GM23338 (cell line): ENCODE measurements at regions not wholly inside any gene's neighbourhood (a gene's known extent, or its start where the extent isn't known, plus 50 kb on each side); places are given as distances from the start of the nearest gene placed in this dataset.

Experiments used
- ATAC-seq: fragments of 200-7000 bp; cut with Tn5 transposase; 3 replicates; pipeline ENCODE4 v1.9.1; 2020
- DNase-seq: peaks from one replicate; pipeline ENCODE4 v3.0.0-alpha.2; 2015; ENCODE audit warnings: low spot score
- H2AFZ ChIP-seq: fragments of 200-600 bp; sonication (generic); 2 replicates; pipeline ENCODE4 v1.8.0; 2016; ENCODE audit warnings: antibody characterized with exemption, mild to moderate bottlenecking, moderate library complexity
- H3F3A ChIP-seq: fragments of 200-600 bp; sonication (generic); replicated peaks from 2 replicates; pipeline ENCODE4 v1.8.0; 2017; ENCODE audit warnings: antibody characterized with exemption, mixed run types, low read depth
- H3K27ac ChIP-seq: fragments of 200-600 bp; sonication (generic); 2 replicates; pipeline ENCODE4 v1.6.1; 2016; ENCODE audit warnings: low read depth
- H3K27me3 ChIP-seq: fragments of 200-600 bp; sonication (generic); 2 replicates; pipeline ENCODE4 v1.8.0; 2016; ENCODE audit warnings: mild to moderate bottlenecking, mixed run types, moderate library complexity; ENCODE audit not compliant: insufficient read depth
- H3K36me3 ChIP-seq: fragments of 200-600 bp; sonication (generic); 2 replicates; pipeline ENCODE4 v1.8.0; 2016; ENCODE audit warnings: mild to moderate bottlenecking; ENCODE audit not compliant: insufficient read depth
- H3K4me1 ChIP-seq: fragments of 200-600 bp; sonication (generic); 2 replicates; pipeline ENCODE4 v1.8.0; 2016; ENCODE audit warnings: mild to moderate bottlenecking, moderate library complexity; ENCODE audit not compliant: insufficient read depth
- H3K4me2 ChIP-seq: fragments of 200-600 bp; sonication (generic); 2 replicates; pipeline ENCODE4 v1.7.1; 2017; ENCODE audit warnings: mixed run types
- H3K4me3 ChIP-seq: fragments of 200-600 bp; sonication (generic); 2 replicates; pipeline ENCODE4 v1.6.1; 2016; ENCODE audit warnings: mixed run types
- H3K79me2 ChIP-seq: fragments of 200-600 bp; sonication (generic); replicated peaks from 2 replicates; pipeline ENCODE4 v1.8.0; 2017; ENCODE audit warnings: mild to moderate bottlenecking; ENCODE audit not compliant: insufficient read depth
- H3K9me2 ChIP-seq: fragments of 200-600 bp; sonication (generic); 2 replicates; pipeline ENCODE4 v1.8.0; 2017; ENCODE audit not compliant: insufficient read depth
- H4K20me1 ChIP-seq: fragments of 200-600 bp; sonication (generic); replicated peaks from 2 replicates; pipeline ENCODE4 v1.8.0; 2017; ENCODE audit warnings: mild to moderate bottlenecking; ENCODE audit not compliant: insufficient read depth
- H3K27ac Mint-ChIP-seq: 2 replicates; pipeline ENCODE4 v1.8.0; 2020; ENCODE audit warnings: inconsistent platforms, mild to moderate bottlenecking, moderate library complexity, mixed read lengths
- H3K27me3 Mint-ChIP-seq: 3 replicates; pipeline ENCODE4 v1.8.0; 2022; ENCODE audit warnings: low read depth, mild to moderate bottlenecking, moderate library complexity, mixed read lengths, inconsistent platforms; ENCODE audit not compliant: insufficient read depth, poor library complexity
- H3K36me3 Mint-ChIP-seq: 3 replicates; pipeline ENCODE4 v1.8.0; 2021; ENCODE audit warnings: low read depth, mild to moderate bottlenecking, inconsistent platforms, moderate library complexity, mixed read lengths
- H3K4me1 Mint-ChIP-seq: 3 replicates; pipeline ENCODE4 v1.8.0; 2020; ENCODE audit warnings: mild to moderate bottlenecking, inconsistent platforms, mixed read lengths
- H3K4me3 Mint-ChIP-seq: 3 replicates; pipeline ENCODE4 v1.8.0; 2021; ENCODE audit warnings: moderate library complexity, mild to moderate bottlenecking, inconsistent platforms, mixed read lengths
- H3K9me3 Mint-ChIP-seq: 3 replicates; pipeline ENCODE4 v1.8.0; 2020; ENCODE audit warnings: moderate library complexity, mild to moderate bottlenecking, inconsistent platforms, mixed read lengths
- CREB1 ChIP-seq: fragments of 250-450 bp; sonication (Bioruptor Pico); IDR thresholded peaks from 2 replicates; pipeline ENCODE4 v1.5.0; 2020; ENCODE audit warnings: low read depth, mild to moderate bottlenecking, moderate library complexity
- CTCF ChIP-seq, 2 experiments: fragments of 200-600 bp in 1 of 2; sonication (generic) in 1 of 2; conservative IDR thresholded peaks; 2 replicates each; pipeline versions ENCODE4 v1.5.1 to v1.6.1; 2016 to 2017; ENCODE audit warnings: antibody characterized with exemption in 2 of 2, low read depth in 2 of 2, mild to moderate bottlenecking in 2 of 2, moderate library complexity in 1 of 2
- ETS1 ChIP-seq: IDR thresholded peaks from 2 replicates; pipeline ENCODE4 v1.6.1; 2016; ENCODE audit warnings: antibody characterized with exemption
- EZH2 ChIP-seq: fragments of 200-600 bp; sonication (generic); IDR thresholded peaks from one replicate; pipeline ENCODE4 v1.8.0; 2017; ENCODE audit warnings: antibody characterized with exemption, mild to moderate bottlenecking, low read depth; ENCODE audit not compliant: unreplicated experiment
- EZH2phosphoT487 ChIP-seq: fragments of 200-600 bp; sonication (generic); IDR thresholded peaks from one replicate; pipeline ENCODE4 v1.8.1; 2018; ENCODE audit warnings: antibody characterized with exemption; ENCODE audit not compliant: unreplicated experiment
- JUNB ChIP-seq: IDR thresholded peaks from one replicate; pipeline ENCODE4 v1.6.1; 2016; ENCODE audit warnings: antibody characterized with exemption; ENCODE audit not compliant: unreplicated experiment
- NANOG ChIP-seq: IDR thresholded peaks from 2 replicates; pipeline ENCODE4 v1.6.1; 2016; ENCODE audit warnings: antibody characterized with exemption, borderline replicate concordance
- STAT1 ChIP-seq: IDR thresholded peaks from one replicate; pipeline ENCODE4 v1.6.1; 2016; ENCODE audit warnings: antibody characterized with exemption; ENCODE audit not compliant: unreplicated experiment
- ZNF114 ChIP-seq: fragments of 250-450 bp; sonication (Bioruptor Pico); IDR thresholded peaks from 2 replicates; pipeline ENCODE4 v1.5.0; 2020; ENCODE audit warnings: mild to moderate bottlenecking, moderate library complexity
- ZNF331 ChIP-seq: fragments of 250-450 bp; sonication (Bioruptor Pico); IDR thresholded peaks from 2 replicates; pipeline ENCODE4 v1.5.0; 2020; ENCODE audit warnings: low read depth, mild to moderate bottlenecking, moderate library complexity
- TF ChIP-seq, protein P1 (sequence below): IDR thresholded peaks from one replicate; pipeline ENCODE4 v1.6.1; 2018; ENCODE audit warnings: antibody characterized with exemption; ENCODE audit not compliant: unreplicated experiment

- ATAC-seq: no peak
- no peak overlapping the region for H2AFZ ChIP-seq
- DNase-seq: no peak
- no peaks in the 10 kb centered on the region for H3K4me1 Mint-ChIP-seq
- H3K27ac ChIP-seq: no peak overlapping the region
- no peaks in the 10 kb centered on the region for H4K20me1 ChIP-seq
- H3K9me3 Mint-ChIP-seq: peaks cover 76% of the 10 kb centered on the region
- H3K36me3 ChIP-seq: no peaks in the 10 kb centered on the region
- H3K4me2 ChIP-seq: no peak overlapping the region
- no peak for TF ChIP-seq ETS1
- no peak for TF ChIP-seq STAT1
- TF ChIP-seq CTCF (conservative IDR thresholded peaks at IDR 0.05; ENCODE audit: low read depth in 2 of 2): no peak
- no peak for TF ChIP-seq EZH2phosphoT487
- no peak for TF ChIP-seq ZNF114
- H3K27ac Mint-ChIP-seq: no peak overlapping the region
- peaks cover 2% of the 10 kb centered on the region for H3K27me3 Mint-ChIP-seq
- H3F3A ChIP-seq: no peaks in the 10 kb centered on the region
- peaks cover 19% of the 10 kb centered on the region for H3K36me3 Mint-ChIP-seq
- no peaks in the 10 kb centered on the region for H3K79me2 ChIP-seq
- no peak overlapping the region for H3K4me3 ChIP-seq
- H3K27me3 ChIP-seq: no peaks in the 10 kb centered on the region
- H3K4me3 Mint-ChIP-seq: no peak overlapping the region
- H3K4me1 ChIP-seq: no peaks in the 10 kb centered on the region
- no peaks in the 10 kb centered on the region for H3K9me2 ChIP-seq
Observed at GRCh38 chr4:45939056-45939455, 184.8 kb downstream of the GABRG1 start.

DNA sequence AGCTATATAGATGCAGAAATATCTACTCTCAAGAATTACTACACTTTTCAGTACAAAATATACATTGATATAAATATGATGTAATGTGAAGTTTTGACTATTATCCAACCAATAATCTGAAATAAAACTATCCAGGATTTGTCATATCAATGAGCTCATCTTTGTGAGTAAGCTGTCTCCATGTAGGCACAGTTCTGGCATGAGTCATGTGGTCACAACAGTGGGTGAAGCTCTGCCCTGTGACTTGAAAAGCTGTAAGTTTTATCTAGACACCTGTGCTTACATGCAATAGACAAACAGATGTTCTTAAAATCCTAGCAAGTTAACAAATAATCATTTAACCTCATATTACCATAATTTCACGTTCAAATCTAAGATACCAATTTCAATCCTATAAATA is 192.7 kb downstream of the GABRG1 start:
- no peak for ATAC-seq
- H3K27me3 ChIP-seq: no peaks in the 10 kb centered on the region
- no peaks in the 10 kb centered on the region for H3F3A ChIP-seq
- no peak overlapping the region for H3K4me2 ChIP-seq
- no peak overlapping the region for H3K4me3 Mint-ChIP-seq
- no peak overlapping the region for H3K4me3 ChIP-seq
- no peak overlapping the region for H3K27ac ChIP-seq
- peaks cover 71% of the 10 kb centered on the region for H3K9me3 Mint-ChIP-seq
- no peaks in the 10 kb centered on the region for H3K79me2 ChIP-seq
- H3K36me3 Mint-ChIP-seq: peaks cover under 1% of the 10 kb centered on the region; the same call in 1 of the 3 replicates
- H3K9me2 ChIP-seq: no peaks in the 10 kb centered on the region
- H3K4me1 Mint-ChIP-seq: no peaks in the 10 kb centered on the region
- no peak overlapping the region for H3K27ac Mint-ChIP-seq
- DNase-seq: no peak
- H4K20me1 ChIP-seq: no peaks in the 10 kb centered on the region
- H3K36me3 ChIP-seq: no peaks in the 10 kb centered on the region
- H3K4me1 ChIP-seq: no peaks in the 10 kb centered on the region
- H2AFZ ChIP-seq: no peak overlapping the region
- H3K27me3 Mint-ChIP-seq: no peaks in the 10 kb centered on the region
- no peak for TF ChIP-seq ETS1
- no peak for TF ChIP-seq EZH2
- TF ChIP-seq CTCF (conservative IDR thresholded peaks at IDR 0.05; ENCODE audit: low read depth in 2 of 2): no peak
- TF ChIP-seq ZNF114: no peak
- TF ChIP-seq CREB1 (CRISPR knock-in tag): no peak
- TF ChIP-seq STAT1: no peak
- TF ChIP-seq EZH2phosphoT487: no peak
- TF ChIP-seq ZNF331 (CRISPR knock-in tag): no peak
- TF ChIP-seq, protein P1, sequence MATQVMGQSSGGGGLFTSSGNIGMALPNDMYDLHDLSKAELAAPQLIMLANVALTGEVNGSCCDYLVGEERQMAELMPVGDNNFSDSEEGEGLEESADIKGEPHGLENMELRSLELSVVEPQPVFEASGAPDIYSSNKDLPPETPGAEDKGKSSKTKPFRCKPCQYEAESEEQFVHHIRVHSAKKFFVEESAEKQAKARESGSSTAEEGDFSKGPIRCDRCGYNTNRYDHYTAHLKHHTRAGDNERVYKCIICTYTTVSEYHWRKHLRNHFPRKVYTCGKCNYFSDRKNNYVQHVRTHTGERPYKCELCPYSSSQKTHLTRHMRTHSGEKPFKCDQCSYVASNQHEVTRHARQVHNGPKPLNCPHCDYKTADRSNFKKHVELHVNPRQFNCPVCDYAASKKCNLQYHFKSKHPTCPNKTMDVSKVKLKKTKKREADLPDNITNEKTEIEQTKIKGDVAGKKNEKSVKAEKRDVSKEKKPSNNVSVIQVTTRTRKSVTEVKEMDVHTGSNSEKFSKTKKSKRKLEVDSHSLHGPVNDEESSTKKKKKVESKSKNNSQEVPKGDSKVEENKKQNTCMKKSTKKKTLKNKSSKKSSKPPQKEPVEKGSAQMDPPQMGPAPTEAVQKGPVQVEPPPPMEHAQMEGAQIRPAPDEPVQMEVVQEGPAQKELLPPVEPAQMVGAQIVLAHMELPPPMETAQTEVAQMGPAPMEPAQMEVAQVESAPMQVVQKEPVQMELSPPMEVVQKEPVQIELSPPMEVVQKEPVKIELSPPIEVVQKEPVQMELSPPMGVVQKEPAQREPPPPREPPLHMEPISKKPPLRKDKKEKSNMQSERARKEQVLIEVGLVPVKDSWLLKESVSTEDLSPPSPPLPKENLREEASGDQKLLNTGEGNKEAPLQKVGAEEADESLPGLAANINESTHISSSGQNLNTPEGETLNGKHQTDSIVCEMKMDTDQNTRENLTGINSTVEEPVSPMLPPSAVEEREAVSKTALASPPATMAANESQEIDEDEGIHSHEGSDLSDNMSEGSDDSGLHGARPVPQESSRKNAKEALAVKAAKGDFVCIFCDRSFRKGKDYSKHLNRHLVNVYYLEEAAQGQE: no peak
- TF ChIP-seq NANOG: no peak
- no peak for TF ChIP-seq JUNB
